K562 (cell line): ENCODE measurements at regions not wholly inside any gene's neighbourhood (a gene's known extent, or its start where the extent isn't known, plus 50 kb on each side); places are given as distances from the start of the nearest gene placed in this dataset.

Source experiments
- ATAC-seq: fragments of 200-7000 bp; cut with Tn5 transposase; 3 replicates; pipeline ENCODE4 v1.9.1; 2020; ENCODE audit warnings: moderate library complexity
- BruUV-seq: library from RNA; stranded (reverse); fragments of 400-500 nt; replicated peaks from 2 replicates; lab custom pipeline; 2021; lab: Mats Ljungman, UMichigan
- CTCF ChIA-PET: fragments of 300-600 bp; formaldehyde crosslinking; extraction: SDS; loops from one replicate; lab custom pipeline; 2021; ENCODE audit warnings: low intra/inter-chr PET ratio; lab: Yijun Ruan, JAX
- POLR2A ChIA-PET: fragments of 300-600, 350-650 bp; sonication (Branson Sonifier 250); formaldehyde crosslinking; extraction: SDS; loops from one replicate; lab custom pipeline; 2021; ENCODE audit warnings: antibody characterized with exemption, inconsistent platforms; lab: Yijun Ruan, JAX
- DNase-seq, 4 experiments: peaks; one replicate each; pipeline versions ENCODE4 v3.0.0 to v3.0.0-alpha.2; 2011 to 2018; ENCODE audit warnings: low spot score in 3 of 4, mixed read lengths in 3 of 4; ENCODE audit errors: extremely low read depth in 1 of 4
- FAIRE-seq: peaks from 2 replicates; lab custom pipeline; 2011; peaks lifted over from hg19 to GRCh38; lab: Jason Lieb, UNC
- H2AFZ ChIP-seq: 2 replicates; pipeline ENCODE4 v1.6.0; 2011; ENCODE audit warnings: low read depth, low read length, control low read depth, inconsistent platforms
- H3K27ac ChIP-seq: fragments of 200-600 bp; 3 replicates; pipeline ENCODE4 v1.8.0; 2011; ENCODE audit warnings: low read depth, mild to moderate bottlenecking, control low read depth, inconsistent platforms, low read length, moderate library complexity, mixed read lengths; ENCODE audit errors: extremely low read depth
- H3K27me3 ChIP-seq, 2 experiments: fragments of 300-600 bp in 1 of 2; 2 replicates in 1 of 2; 3 replicates in 1 of 2; pipeline versions ENCODE4 v1.6.0 to v1.8.0; 2011; ENCODE audit warnings: inconsistent platforms in 2 of 2, low read length in 2 of 2, mild to moderate bottlenecking in 1 of 2, mixed read lengths in 1 of 2, moderate library complexity in 1 of 2; ENCODE audit not compliant: control insufficient read depth in 2 of 2, insufficient read depth in 2 of 2
- H3K36me3 ChIP-seq: fragments of 300-600 bp; 3 replicates; pipeline ENCODE4 v1.8.0; 2011; ENCODE audit warnings: mild to moderate bottlenecking, low read length, inconsistent platforms; ENCODE audit not compliant: control insufficient read depth, insufficient read depth
- H3K4me1 ChIP-seq, 2 experiments: fragments of 200-600 bp in 1 of 2; replicated peaks in 1 of 2; 2 replicates in 1 of 2; 3 replicates in 1 of 2; pipeline versions ENCODE4 v1.5.1 to v1.8.0; 2011; ENCODE audit warnings: inconsistent platforms in 2 of 2, low read length in 2 of 2, mild to moderate bottlenecking in 1 of 2, mixed read lengths in 1 of 2, moderate library complexity in 1 of 2; ENCODE audit not compliant: control insufficient read depth in 2 of 2, insufficient read depth in 2 of 2
- H3K4me2 ChIP-seq: 2 replicates; pipeline ENCODE4 v1.6.1; 2011; ENCODE audit warnings: low read length, control low read depth, inconsistent platforms, mixed read lengths; ENCODE audit not compliant: insufficient read depth
- H3K4me3 ChIP-seq: fragments of 200-600 bp; sonication (generic), shearing (Covaris generic); 2 replicates; pipeline ENCODE4 v1.5.1; 2016; ENCODE audit warnings: control low read depth, inconsistent platforms
- H3K79me2 ChIP-seq: fragments of 200-600 bp; 3 replicates; pipeline ENCODE4 v1.8.0; 2011; ENCODE audit warnings: low read length, inconsistent platforms; ENCODE audit not compliant: control insufficient read depth, insufficient read depth
- H3K9ac ChIP-seq, 2 experiments: 2 replicates each; pipeline versions ENCODE4 v1.6.0 to v1.6.1; 2011; ENCODE audit warnings: low read depth in 2 of 2, low read length in 2 of 2, control low read depth in 1 of 2, inconsistent platforms in 1 of 2, mild to moderate bottlenecking in 1 of 2, mixed read lengths in 1 of 2; ENCODE audit not compliant: insufficient read depth in 1 of 2
- H3K9me1 ChIP-seq: one replicate; pipeline ENCODE4 v1.6.0; 2011; ENCODE audit warnings: inconsistent platforms, mild to moderate bottlenecking, low read length, moderate library complexity; ENCODE audit not compliant: control insufficient read depth, insufficient read depth
- H3K9me3 ChIP-seq: replicated peaks from 2 replicates; pipeline ENCODE4 v1.5.1; 2011; ENCODE audit warnings: low read depth, low read length, inconsistent platforms; ENCODE audit not compliant: control insufficient read depth, insufficient read depth
- H4K20me1 ChIP-seq: replicated peaks from 2 replicates; pipeline ENCODE4 v1.6.1; 2011; ENCODE audit warnings: low read length, inconsistent platforms, mixed read lengths; ENCODE audit not compliant: control insufficient read depth, insufficient read depth
- CREB3L1 ChIP-seq: fragments of 450-650 bp; IDR thresholded peaks from 2 replicates; pipeline ENCODE4 v1.6.1; 2014; ENCODE audit warnings: low read depth, mild to moderate bottlenecking, moderate library complexity, borderline replicate concordance
- ETV1 ChIP-seq: fragments of 450-650 bp; conservative IDR thresholded peaks from 2 replicates; pipeline ENCODE4 v1.6.1; 2016; ENCODE audit warnings: missing genetic modification characterization, control low read depth, low read depth, missing compliant biosample characterization
- KHSRP ChIP-seq: fragments of 450-650 bp; IDR thresholded peaks from 2 replicates; pipeline ENCODE4 v1.6.1; 2017
- ZNF592 ChIP-seq: fragments of 450-650 bp; IDR thresholded peaks from 2 replicates; pipeline ENCODE4 v1.6.1; 2017; ENCODE audit warnings: antibody characterized with exemption, mild to moderate bottlenecking
- WGBS: fragments of 100-300 bp; shearing (Covaris generic); methylation state at CpG from one replicate; pipeline ENCODE4 v1.1.6; 2016; ENCODE audit warnings: low coverage, mixed read lengths; ENCODE audit not compliant: insufficient coverage; ENCODE audit errors: missing lambda C conversion rate; 5-methylcytosine and 5-hydroxymethylcytosine counted together
- in situ Hi-C: fragments of 300-500 bp; cut with MboI; formaldehyde crosslinking; loops from 4 replicates; pipeline ENCODE4 v1.15.0; 2018; ENCODE audit warnings: inconsistent platforms, mixed read lengths
- intact Hi-C: fragments of 100-400 bp; cut with micrococcal nuclease; formaldehyde crosslinking; loops from 2 replicates; pipeline ENCODE4 v1.14.2; 2022

DNA sequence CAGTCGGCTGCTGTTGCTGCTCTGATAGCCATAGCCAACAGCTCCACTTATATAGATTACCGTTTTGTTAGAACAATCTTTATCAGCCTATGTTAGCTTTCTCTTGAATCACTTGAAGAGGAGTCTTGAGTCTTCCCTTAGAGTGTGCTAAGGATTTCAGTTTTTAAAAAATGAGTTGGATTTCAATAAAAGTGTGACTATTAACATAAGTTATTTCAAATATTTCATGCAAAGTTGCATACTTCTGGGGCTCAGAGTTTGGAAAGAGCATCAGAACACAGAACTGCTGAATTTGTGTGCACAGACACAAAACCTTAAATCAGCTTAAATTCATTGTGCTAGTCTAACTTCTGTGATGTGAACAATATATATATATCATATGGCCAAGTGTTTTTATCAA is 174.7 kb downstream of the MTX2 start:
- H3K36me3 ChIP-seq = no peaks in the 10 kb centered on the region
- H3K27me3 ChIP-seq = no peaks in the 10 kb centered on the region; a peak in 2 of 5 replicates
- no peaks in the 10 kb centered on the region for H3K4me1 ChIP-seq
- H3K9ac ChIP-seq = no peak overlapping the region
- ChIA-PET POLR2A (interaction anchor here (0.7 to 1.0 kb wide), 2 partner anchors 9 to 46 kb away, joined by 4 to 5 read pairs; no protein-coding TSS in a partner anchor), CTCF (interaction anchor here (0.6 kb wide), 1 partner anchor 12 kb away, joined by 3 read pairs; no protein-coding TSS in a partner anchor)
- intact Hi-C loops = no loop called here
- BruUV-seq = no TSS peak
- H3K4me3 ChIP-seq = no peak overlapping the region
- no peaks in the 10 kb centered on the region for H4K20me1 ChIP-seq
- no peaks in the 10 kb centered on the region for H3K79me2 ChIP-seq
- H3K9me1 ChIP-seq = no peaks in the 10 kb centered on the region
- no peaks in the 10 kb centered on the region for H3K9me3 ChIP-seq
- H3K27ac ChIP-seq = no peak overlapping the region
- no peak for DNase-seq
- H3K4me2 ChIP-seq = no peak overlapping the region
- 0% methylated on average over 2 of the region's 2 CpGs for WGBS
- in situ Hi-C loops = no loop called here
- no peak for ATAC-seq
- H2AFZ ChIP-seq = no peak overlapping the region
- TF ChIP-seq ETV1 (tag) (no peak), ZNF592 (no peak), CREB3L1 (no peak), KHSRP (no peak)
- no peak for FAIRE-seq
